HCT116 (cell line): ENCODE measurements at regions not wholly inside any gene's neighbourhood (a gene's known extent, or its start where the extent isn't known, plus 50 kb on each side); places are given as distances from the start of the nearest gene placed in this dataset.

ENCODE experiments used
- ATAC-seq: fragments of 200-7000 bp; cut with Tn5 transposase; 2 replicates; pipeline ENCODE4 v1.9.1; 2020; ENCODE audit warnings: mild to moderate bottlenecking, moderate library complexity
- BruUV-seq: library from RNA; stranded (reverse); fragments of 400-500 nt; replicated peaks from 2 replicates; lab custom pipeline; 2021; lab: Mats Ljungman, UMichigan
- CTCF ChIA-PET: fragments of 300-600 bp; sonication (Branson Sonifier 250); formaldehyde crosslinking; loops from one replicate; lab custom pipeline; 2021; ENCODE audit warnings: antibody characterized with exemption; lab: Charles Lee
- POLR2A ChIA-PET: fragments of 300-600, 350-600 bp; sonication (Branson Sonifier 250); formaldehyde crosslinking; loops from one replicate; lab custom pipeline; 2021; ENCODE audit warnings: antibody characterized with exemption; lab: Charles Lee
- RAD21 ChIA-PET, 2 experiments: fragments of 300-600 bp; sonication (Branson Sonifier 250); formaldehyde crosslinking; loops; one replicate each; lab custom pipeline; 2023; ENCODE audit warnings: low total read pairs in 2 of 2; ENCODE audit not compliant: uncharacterized antibody in 2 of 2, unreplicated experiment in 2 of 2, low non-redundant PET in 1 of 2; lab: Charles Lee
- DNase-seq: peaks from one replicate; pipeline ENCODE4 v3.0.0-alpha.2; 2010; ENCODE audit warnings: low read depth, low spot score
- H2AFZ ChIP-seq: fragments of 200-600 bp; shearing (Covaris generic), sonication (generic); 2 replicates; pipeline ENCODE4 v1.6.1; 2017; ENCODE audit warnings: low read depth, mixed run types, mixed read lengths, antibody characterized with exemption, low read length; ENCODE audit not compliant: poor library complexity, severe bottlenecking
- H3K27ac ChIP-seq: 2 replicates; pipeline ENCODE4 v1.5.1; 2012; ENCODE audit warnings: low read depth, low read length
- H3K27me3 ChIP-seq: fragments of 200-600 bp; sonication (generic); 2 replicates; pipeline ENCODE4 v1.6.1; 2016; ENCODE audit warnings: mixed run types, low read length, mixed read lengths; ENCODE audit not compliant: insufficient read depth
- H3K36me3 ChIP-seq, 2 experiments: fragments of 200-500 bp in 1 of 2; fragments of 200-600 bp in 1 of 2; sonication (Bioruptor generic) in 1 of 2; sonication (generic) in 1 of 2; 2 replicates each; pipeline versions ENCODE4 v1.5.1 to v1.6.1; 2014 to 2016; ENCODE audit warnings: low read length in 2 of 2, inconsistent platforms in 1 of 2, mixed read lengths in 1 of 2, mixed run types in 1 of 2; ENCODE audit not compliant: insufficient read depth in 2 of 2, control insufficient read depth in 1 of 2
- H3K4me1 ChIP-seq, 2 experiments: fragments of 200-600 bp in 1 of 2; sonication (generic) in 1 of 2; 2 replicates each; pipeline versions ENCODE4 v1.5.1 to v1.6.1; 2012 to 2017; ENCODE audit warnings: low read length in 2 of 2, inconsistent platforms in 1 of 2, mild to moderate bottlenecking in 1 of 2, mixed read lengths in 1 of 2, mixed run types in 1 of 2, moderate library complexity in 1 of 2; ENCODE audit not compliant: insufficient read depth in 2 of 2, control insufficient read depth in 1 of 2
- H3K4me2 ChIP-seq: fragments of 200-600 bp; sonication (generic); 2 replicates; pipeline ENCODE4 v1.6.1; 2017; ENCODE audit warnings: mixed run types, low read length, mixed read lengths
- H3K4me3 ChIP-seq, 2 experiments: fragments of 200-600 bp in 1 of 2; sonication (generic) in 1 of 2; replicated peaks in 1 of 2; 2 replicates each; pipeline ENCODE4 v1.5.1; 2011 to 2016; ENCODE audit warnings: low read length in 2 of 2, control low read depth in 1 of 2, low read depth in 1 of 2, mild to moderate bottlenecking in 1 of 2, mixed read lengths in 1 of 2, mixed run types in 1 of 2
- H3K79me2 ChIP-seq: fragments of 200-600 bp; sonication (generic); 2 replicates; pipeline ENCODE4 v1.6.1; 2017; ENCODE audit warnings: mild to moderate bottlenecking, mixed run types, low read length, moderate library complexity, mixed read lengths; ENCODE audit not compliant: insufficient read depth
- H3K9ac ChIP-seq: fragments of 200-600 bp; sonication (generic); 2 replicates; pipeline ENCODE4 v1.6.1; 2016; ENCODE audit warnings: low read length, mixed read lengths
- H3K9me2 ChIP-seq: fragments of 200-600 bp; sonication (generic), shearing (Covaris generic); 2 replicates; pipeline ENCODE4 v1.6.1; 2017; ENCODE audit warnings: mixed run types, mild to moderate bottlenecking, moderate library complexity; ENCODE audit not compliant: insufficient read depth
- H3K9me3 ChIP-seq, 2 experiments: fragments of 200-500 bp in 1 of 2; fragments of 200-600 bp in 1 of 2; sonication (Bioruptor generic) in 1 of 2; sonication (generic) in 1 of 2; 2 replicates each; pipeline ENCODE4 v1.6.1; 2014 to 2017; ENCODE audit warnings: low read length in 2 of 2, mixed read lengths in 2 of 2, inconsistent platforms in 1 of 2, low read depth in 1 of 2, mild to moderate bottlenecking in 1 of 2, mixed run types in 1 of 2, moderate library complexity in 1 of 2; ENCODE audit not compliant: control insufficient read depth in 1 of 2, insufficient read depth in 1 of 2
- H4K20me1 ChIP-seq: fragments of 200-600 bp; sonication (generic), shearing (Covaris generic); 2 replicates; pipeline ENCODE4 v1.6.1; 2017; ENCODE audit warnings: mixed run types, mild to moderate bottlenecking, moderate library complexity; ENCODE audit not compliant: insufficient read depth
- CBX3 ChIP-seq: IDR thresholded peaks from 2 replicates; pipeline ENCODE4 v1.6.1; 2012; ENCODE audit warnings: low read depth
- ELF1 ChIP-seq: IDR thresholded peaks from 2 replicates; pipeline ENCODE4 v1.6.1; 2012; ENCODE audit warnings: low read depth, borderline replicate concordance
- EZH2phosphoT487 ChIP-seq: fragments of 200-600 bp; IDR thresholded peaks from 2 replicates; pipeline ENCODE4 v1.6.1; 2018; ENCODE audit warnings: antibody characterized with exemption, borderline replicate concordance
- FOSL1 ChIP-seq: IDR thresholded peaks from 2 replicates; pipeline ENCODE4 v1.6.1; 2012; ENCODE audit warnings: low read depth
- POLR2A ChIP-seq: IDR thresholded peaks from 2 replicates; pipeline ENCODE4 v1.7.0; 2011; ENCODE audit warnings: borderline replicate concordance; ENCODE audit not compliant: insufficient read depth, insufficient read length; ENCODE audit errors: extremely low read depth
- POLR2AphosphoS5 ChIP-seq: IDR thresholded peaks from 2 replicates; pipeline ENCODE4 v1.6.1; 2011; ENCODE audit warnings: mild to moderate bottlenecking, low read depth, low read length, moderate library complexity
- SIN3A ChIP-seq: IDR thresholded peaks from 2 replicates; pipeline ENCODE4 v1.6.1; 2012; ENCODE audit warnings: low read depth
- SP1 ChIP-seq: IDR thresholded peaks from 2 replicates; pipeline ENCODE4 v1.6.1; 2012; ENCODE audit warnings: low read depth
- SRF ChIP-seq: IDR thresholded peaks from 2 replicates; pipeline ENCODE4 v1.6.1; 2012; ENCODE audit warnings: low read depth
- ZFX ChIP-seq: fragments of 450-650 bp; IDR thresholded peaks from 2 replicates; pipeline ENCODE4 v1.6.1; 2017
- intact Hi-C: fragments of 100-400 bp; cut with micrococcal nuclease; formaldehyde crosslinking; loops from 2 replicates; pipeline ENCODE4 v1.10.0; 2022
- TF ChIP-seq, protein P1 (sequence below): IDR thresholded peaks from 2 replicates; pipeline ENCODE4 v1.6.1; 2012
- TF ChIP-seq, protein P2 (sequence below): IDR thresholded peaks from 2 replicates; pipeline ENCODE4 v1.6.1; 2012
- TF ChIP-seq, protein P3 (sequence below): IDR thresholded peaks from 2 replicates; pipeline ENCODE4 v1.6.1; 2011; ENCODE audit warnings: mild to moderate bottlenecking, low read length, moderate library complexity; ENCODE audit not compliant: insufficient replicate concordance; ENCODE audit errors: extremely low read depth

DNA sequence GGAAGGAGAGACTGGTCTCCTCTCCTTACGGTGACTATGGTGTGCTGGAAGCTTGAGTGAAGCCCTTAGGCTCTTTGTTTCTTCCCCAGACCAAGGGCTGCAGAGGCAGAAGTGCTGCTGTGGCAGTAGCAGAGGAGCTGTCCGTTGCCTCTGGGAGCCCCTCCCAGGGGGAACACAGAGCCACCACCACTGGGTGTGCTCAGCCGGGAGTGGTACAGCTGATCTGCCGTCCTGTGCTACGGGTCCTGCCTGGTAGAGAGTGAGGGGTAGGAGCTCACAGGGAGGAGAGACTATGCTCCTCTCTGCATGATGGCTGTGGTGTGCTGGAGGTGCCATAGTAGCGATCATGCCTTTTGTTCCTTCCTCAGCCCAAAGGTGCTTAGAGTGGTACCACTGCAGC, 318.7 kb downstream of the DOK5 start:
- Histone ChIP-seq H3K27ac (no peak overlapping the region), H4K20me1 (no peaks in the 10 kb centered on the region), H3K79me2 (no peaks in the 10 kb centered on the region), H3K36me3 (no peaks in the 10 kb centered on the region), H3K9me3 (peaks cover 0 to 8% of the 10 kb centered on the region in 2 experiments; a peak in 2 of 4 replicates), H2AFZ (no peak overlapping the region), H3K9ac (no peak overlapping the region), H3K27me3 (no peaks in the 10 kb centered on the region), H3K4me2 (no peak overlapping the region), H3K9me2 (no peaks in the 10 kb centered on the region), H3K4me3 (no peak overlapping the region), H3K4me1 (no peaks in the 10 kb centered on the region)
- ChIA-PET RAD21 (no interaction called here), POLR2A (no interaction called here), CTCF (no interaction called here)
- no peak for DNase-seq
- no TSS peak for BruUV-seq
- intact Hi-C loops: no loop called here
- TF ChIP-seq SP1: no peak
- no peak for TF ChIP-seq ELF1
- no peak for TF ChIP-seq FOSL1
- TF ChIP-seq, protein P1, sequence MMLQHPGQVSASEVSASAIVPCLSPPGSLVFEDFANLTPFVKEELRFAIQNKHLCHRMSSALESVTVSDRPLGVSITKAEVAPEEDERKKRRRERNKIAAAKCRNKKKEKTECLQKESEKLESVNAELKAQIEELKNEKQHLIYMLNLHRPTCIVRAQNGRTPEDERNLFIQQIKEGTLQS: no peak
- TF ChIP-seq, protein P2, sequence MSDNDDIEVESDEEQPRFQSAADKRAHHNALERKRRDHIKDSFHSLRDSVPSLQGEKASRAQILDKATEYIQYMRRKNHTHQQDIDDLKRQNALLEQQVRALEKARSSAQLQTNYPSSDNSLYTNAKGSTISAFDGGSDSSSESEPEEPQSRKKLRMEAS: no peak
- TF ChIP-seq ZFX: no peak
- no peak for TF ChIP-seq POLR2AphosphoS5
- no peak for TF ChIP-seq CBX3
- no peak for ATAC-seq

DNA sequence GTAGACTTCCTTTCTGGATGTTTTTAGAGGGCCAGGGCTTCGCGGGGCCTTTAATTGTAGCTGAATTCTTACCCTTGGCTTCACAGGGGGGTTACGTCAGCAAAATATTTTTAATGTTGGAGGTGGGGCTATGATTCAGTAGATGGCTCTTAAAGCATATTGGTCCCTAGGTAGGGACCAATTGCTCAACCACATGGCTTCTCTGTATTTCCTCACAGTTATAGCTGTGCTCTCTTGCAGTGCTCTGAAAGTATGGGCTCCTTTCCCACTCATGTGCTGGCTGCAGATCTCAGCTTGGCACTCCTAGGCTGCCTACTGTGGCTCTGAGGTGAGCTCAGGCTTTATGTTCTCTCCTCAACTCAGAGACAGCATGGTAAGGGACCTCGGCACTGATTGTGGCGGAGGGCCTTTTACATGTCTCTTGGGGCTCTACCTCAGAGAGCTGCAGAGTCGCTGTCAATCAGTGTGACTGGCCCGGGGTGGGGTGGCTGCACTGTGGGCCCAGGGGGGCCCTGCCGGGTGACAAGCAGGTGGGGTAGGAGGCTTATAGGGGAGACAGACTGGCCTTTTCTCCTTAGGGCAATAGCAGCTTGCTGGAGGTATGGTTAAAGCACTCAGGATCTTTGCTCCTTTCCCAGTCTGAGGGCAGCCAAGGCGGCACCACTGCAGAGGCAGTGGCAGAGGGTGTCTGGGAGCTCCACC, 318.0 kb downstream of the DOK5 start:
- Histone ChIP-seq H3K36me3 (no peaks in the 10 kb centered on the region), H3K4me2 (no peak overlapping the region), H2AFZ (no peak overlapping the region), H3K4me3 (no peak overlapping the region), H3K27ac (no peak overlapping the region), H3K27me3 (no peaks in the 10 kb centered on the region), H3K4me1 (no peaks in the 10 kb centered on the region), H3K9ac (no peak overlapping the region), H3K79me2 (no peaks in the 10 kb centered on the region), H3K9me2 (no peaks in the 10 kb centered on the region), H4K20me1 (no peaks in the 10 kb centered on the region), H3K9me3 (peaks cover 0 to 8% of the 10 kb centered on the region in 2 experiments; a peak in 2 of 4 replicates)
- TF ChIP-seq, protein P3, sequence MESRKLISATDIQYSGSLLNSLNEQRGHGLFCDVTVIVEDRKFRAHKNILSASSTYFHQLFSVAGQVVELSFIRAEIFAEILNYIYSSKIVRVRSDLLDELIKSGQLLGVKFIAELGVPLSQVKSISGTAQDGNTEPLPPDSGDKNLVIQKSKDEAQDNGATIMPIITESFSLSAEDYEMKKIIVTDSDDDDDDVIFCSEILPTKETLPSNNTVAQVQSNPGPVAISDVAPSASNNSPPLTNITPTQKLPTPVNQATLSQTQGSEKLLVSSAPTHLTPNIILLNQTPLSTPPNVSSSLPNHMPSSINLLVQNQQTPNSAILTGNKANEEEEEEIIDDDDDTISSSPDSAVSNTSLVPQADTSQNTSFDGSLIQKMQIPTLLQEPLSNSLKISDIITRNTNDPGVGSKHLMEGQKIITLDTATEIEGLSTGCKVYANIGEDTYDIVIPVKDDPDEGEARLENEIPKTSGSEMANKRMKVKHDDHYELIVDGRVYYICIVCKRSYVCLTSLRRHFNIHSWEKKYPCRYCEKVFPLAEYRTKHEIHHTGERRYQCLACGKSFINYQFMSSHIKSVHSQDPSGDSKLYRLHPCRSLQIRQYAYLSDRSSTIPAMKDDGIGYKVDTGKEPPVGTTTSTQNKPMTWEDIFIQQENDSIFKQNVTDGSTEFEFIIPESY: no peak
- TF ChIP-seq SP1 (no peak), ZFX (no peak), ELF1 (no peak), EZH2phosphoT487 (no peak), SIN3A (no peak), SRF (no peak), POLR2A (no peak)
- TF ChIP-seq, protein P1: no peak
- ChIA-PET RAD21 (no interaction called here), POLR2A (no interaction called here), CTCF (no interaction called here)
- ATAC-seq: no peak
- no TSS peak for BruUV-seq
- DNase-seq: no peak
- intact Hi-C loops: no loop called here
